ENCODE measurements at regions not wholly inside any gene's neighbourhood (a gene's known extent, or its start where the extent isn't known, plus 50 kb on each side); places are given as distances from the start of the nearest gene placed in this dataset.

DNA sequence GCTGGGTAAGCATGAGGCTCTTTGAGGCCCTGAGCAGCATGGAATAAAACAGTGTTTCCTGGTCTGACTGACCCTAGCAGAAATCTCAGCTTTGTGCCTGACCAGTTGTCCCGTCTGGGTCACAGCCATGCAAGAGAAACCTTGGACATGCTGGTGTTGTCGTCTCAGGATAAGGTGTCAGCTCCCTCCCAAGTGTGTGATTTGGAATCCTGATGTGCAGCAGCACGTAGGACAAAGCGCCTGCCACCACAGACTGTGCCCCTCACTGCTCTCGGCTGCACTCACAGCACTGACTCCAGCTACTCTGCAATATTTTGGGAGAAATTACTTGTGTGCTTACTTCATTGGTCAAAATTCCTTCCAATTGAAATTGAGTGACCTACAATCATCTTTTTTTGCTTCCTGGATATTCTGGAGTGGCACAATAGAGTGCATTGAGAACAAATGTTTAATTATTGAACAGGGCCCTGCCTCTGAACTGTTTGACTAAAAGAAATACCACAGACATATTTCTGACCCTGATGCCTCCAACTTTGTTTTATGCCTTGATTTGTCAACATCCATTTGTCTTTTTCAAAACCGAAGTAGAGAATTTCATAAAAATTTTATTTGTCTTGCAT is 352.4 kb downstream of the SOCS6 start:
- Histone ChIP-seq H3K27me3 (no peaks in the 10 kb centered on the region), H3K27ac (no peak overlapping the region), H3K4me3 (no peak overlapping the region), H3K36me3 (no peaks in the 10 kb centered on the region), H3K4me1 (no peaks in the 10 kb centered on the region), H3K9me3 (no peaks in the 10 kb centered on the region)
- intact Hi-C loops (cut with DNase I; ENCODE audit: low total_unique reads) = no loop called here
- DNase-seq = no peak
- TF ChIP-seq POLR2A (IDR thresholded peaks at IDR 0.05) = no peak
- TF ChIP-seq, protein P1, sequence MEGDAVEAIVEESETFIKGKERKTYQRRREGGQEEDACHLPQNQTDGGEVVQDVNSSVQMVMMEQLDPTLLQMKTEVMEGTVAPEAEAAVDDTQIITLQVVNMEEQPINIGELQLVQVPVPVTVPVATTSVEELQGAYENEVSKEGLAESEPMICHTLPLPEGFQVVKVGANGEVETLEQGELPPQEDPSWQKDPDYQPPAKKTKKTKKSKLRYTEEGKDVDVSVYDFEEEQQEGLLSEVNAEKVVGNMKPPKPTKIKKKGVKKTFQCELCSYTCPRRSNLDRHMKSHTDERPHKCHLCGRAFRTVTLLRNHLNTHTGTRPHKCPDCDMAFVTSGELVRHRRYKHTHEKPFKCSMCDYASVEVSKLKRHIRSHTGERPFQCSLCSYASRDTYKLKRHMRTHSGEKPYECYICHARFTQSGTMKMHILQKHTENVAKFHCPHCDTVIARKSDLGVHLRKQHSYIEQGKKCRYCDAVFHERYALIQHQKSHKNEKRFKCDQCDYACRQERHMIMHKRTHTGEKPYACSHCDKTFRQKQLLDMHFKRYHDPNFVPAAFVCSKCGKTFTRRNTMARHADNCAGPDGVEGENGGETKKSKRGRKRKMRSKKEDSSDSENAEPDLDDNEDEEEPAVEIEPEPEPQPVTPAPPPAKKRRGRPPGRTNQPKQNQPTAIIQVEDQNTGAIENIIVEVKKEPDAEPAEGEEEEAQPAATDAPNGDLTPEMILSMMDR (IDR thresholded peaks at IDR 0.05) = no peak

DNA sequence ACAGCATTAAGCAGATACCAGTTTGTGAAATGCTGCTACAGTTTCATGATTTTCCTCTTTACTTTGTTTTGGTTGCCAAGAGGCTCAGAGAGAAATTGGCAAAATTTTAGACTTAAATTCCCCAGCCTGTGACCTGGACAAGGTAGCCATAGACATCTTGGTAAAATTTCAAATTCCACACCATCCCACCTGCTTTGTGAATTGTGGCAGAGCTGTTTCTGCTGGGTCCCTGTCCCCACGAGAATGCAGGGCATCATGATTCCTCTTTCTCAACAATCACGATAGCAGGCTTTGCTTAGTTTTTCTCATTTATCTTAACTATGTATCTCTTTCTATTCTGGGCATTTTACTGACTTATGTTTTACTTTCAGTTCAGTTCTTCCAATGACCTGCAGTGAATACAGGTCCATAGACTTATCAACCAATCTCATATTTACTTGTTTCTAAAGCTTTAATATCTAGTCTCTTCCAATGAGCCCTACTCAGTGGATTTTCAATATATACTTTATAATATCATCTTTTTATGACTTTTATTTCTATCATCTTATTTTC is 351.6 kb downstream of the SOCS6 start:
- H3K9me3 ChIP-seq = no peaks in the 10 kb centered on the region
- no peak for DNase-seq
- no peak overlapping the region for H3K27ac ChIP-seq
- H3K27me3 ChIP-seq = no peaks in the 10 kb centered on the region
- intact Hi-C loops (cut with DNase I; ENCODE audit: low total_unique reads) = no loop called here
- no peak overlapping the region for H3K4me3 ChIP-seq
- H3K36me3 ChIP-seq = no peaks in the 10 kb centered on the region
- TF ChIP-seq POLR2A (IDR thresholded peaks at IDR 0.05) = no peak
- TF ChIP-seq, protein P1 (IDR thresholded peaks at IDR 0.05) = no peak
- no peaks in the 10 kb centered on the region for H3K4me1 ChIP-seq

DNA sequence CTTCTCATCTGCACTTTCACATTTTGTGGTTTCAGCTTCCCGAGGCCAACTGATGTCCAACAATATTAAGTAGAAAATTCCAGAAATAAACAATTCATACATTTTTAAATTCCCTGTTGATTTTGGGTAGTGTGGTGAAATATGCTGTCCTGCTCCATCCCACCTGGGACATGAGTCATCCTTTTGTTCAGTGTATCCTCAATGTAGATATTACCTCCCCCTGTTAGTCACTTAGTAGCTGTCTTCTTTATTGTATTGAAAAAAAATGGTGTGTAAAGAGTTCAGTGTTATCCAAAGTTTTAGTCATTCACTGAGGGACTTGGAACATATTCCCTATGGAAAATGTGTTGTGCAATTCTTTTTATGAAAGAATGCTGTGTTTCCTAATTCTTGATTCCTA is 348.1 kb downstream of the SOCS6 start:
- Histone ChIP-seq H3K4me1 (no peaks in the 10 kb centered on the region), H3K4me3 (no peak overlapping the region), H3K27me3 (no peaks in the 10 kb centered on the region), H3K27ac (no peak overlapping the region), H3K36me3 (no peaks in the 10 kb centered on the region), H3K9me3 (no peaks in the 10 kb centered on the region)
- DNase-seq = no peak
- no peak for TF ChIP-seq POLR2A (IDR thresholded peaks at IDR 0.05)
- TF ChIP-seq, protein P1 (IDR thresholded peaks at IDR 0.05) = no peak
- intact Hi-C loops (cut with DNase I; ENCODE audit: low total_unique reads) = no loop called here

DNA sequence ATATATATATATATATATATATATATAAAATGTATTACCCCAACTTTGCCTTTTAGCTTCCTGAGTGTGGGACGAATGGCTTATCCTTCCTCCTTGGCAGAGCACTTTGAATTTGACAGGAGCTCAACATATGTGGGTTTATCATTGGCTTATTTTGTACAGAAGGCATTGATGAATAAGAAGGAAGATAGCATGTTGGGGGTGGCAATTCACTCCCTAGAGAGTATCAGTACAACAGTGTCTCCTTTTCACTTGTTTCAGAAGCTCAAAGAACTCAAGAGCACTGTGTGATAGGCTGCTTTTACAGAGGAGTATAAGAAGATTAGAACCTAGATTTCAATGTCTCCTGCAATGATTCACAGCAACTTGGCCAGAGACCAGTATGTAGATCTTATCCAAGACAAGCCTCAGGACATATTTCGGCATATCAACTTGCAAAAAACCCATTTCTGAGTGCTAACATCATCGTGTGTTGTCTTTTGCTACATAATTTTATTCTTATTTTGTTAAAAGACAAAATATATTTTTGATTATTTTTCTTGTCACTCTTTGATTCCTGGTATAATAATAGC is 345.8 kb downstream of the SOCS6 start:
- intact Hi-C loops (cut with DNase I; ENCODE audit: low total_unique reads) = no loop called here
- TF ChIP-seq, protein P1 (IDR thresholded peaks at IDR 0.05) = no peak
- no peak for TF ChIP-seq POLR2A (IDR thresholded peaks at IDR 0.05)
- Histone ChIP-seq H3K9me3 (no peaks in the 10 kb centered on the region), H3K4me1 (no peaks in the 10 kb centered on the region), H3K4me3 (no peak overlapping the region), H3K36me3 (no peaks in the 10 kb centered on the region), H3K27me3 (no peaks in the 10 kb centered on the region), H3K27ac (no peak overlapping the region)
- DNase-seq = no peak

DNA sequence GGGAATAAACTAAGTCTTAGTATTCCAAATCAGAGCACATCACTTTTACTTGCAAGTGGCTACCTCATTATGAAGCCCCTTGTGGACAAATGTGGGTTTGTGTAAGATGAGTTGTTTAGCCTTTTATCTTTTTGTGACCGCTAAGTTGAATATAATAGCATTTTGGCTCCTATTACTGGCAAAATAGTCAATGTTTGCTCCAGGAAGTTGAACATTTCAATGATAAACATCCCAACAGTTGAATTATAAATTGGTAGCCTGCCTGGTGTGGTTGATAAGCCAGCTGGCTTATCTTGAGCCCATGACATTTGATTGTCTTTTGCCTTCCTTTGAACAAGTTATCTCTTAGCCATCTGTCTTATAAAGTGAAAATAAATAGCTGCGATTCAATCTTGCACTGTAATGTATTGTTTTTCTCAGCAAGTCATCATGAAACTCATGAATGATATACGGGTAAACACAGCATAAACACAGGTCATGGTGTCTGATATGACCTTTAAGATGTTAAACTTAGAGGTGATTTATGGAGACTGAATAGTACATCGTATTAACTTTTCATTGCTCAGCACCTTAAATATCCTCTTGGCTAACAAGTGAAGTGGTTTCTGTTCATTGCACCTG is 338.4 kb downstream of the SOCS6 start:
- DNase-seq = no peak
- H3K4me3 ChIP-seq = no peak overlapping the region
- TF ChIP-seq, protein P1 (IDR thresholded peaks at IDR 0.05) = no peak
- TF ChIP-seq POLR2A (IDR thresholded peaks at IDR 0.05) = no peak

More for the DNA sequence above, 338.4 kb downstream of the SOCS6 start:
- no peaks in the 10 kb centered on the region for H3K27me3 ChIP-seq
- intact Hi-C loops (cut with DNase I; ENCODE audit: low total_unique reads) = no loop called here
- no peaks in the 10 kb centered on the region for H3K9me3 ChIP-seq
- no peaks in the 10 kb centered on the region for H3K4me1 ChIP-seq
- H3K36me3 ChIP-seq = no peaks in the 10 kb centered on the region
- H3K27ac ChIP-seq = no peak overlapping the region

Measured in uterus (tissue), 3 donors.